ENCODE measurements at regions not wholly inside any gene's neighbourhood (a gene's known extent, or its start where the extent isn't known, plus 50 kb on each side); places are given as distances from the start of the nearest gene placed in this dataset.
"Not testable (repeated sequence)": the region's sequence is repeated elsewhere in the genome, so short reads cannot be mapped to it uniquely, and the experiment has no call there.

GRCh38 chr6:114844359-114844758 lies 501.5 kb upstream of the HS3ST5 start:
- no peak for DNase-seq

DNA sequence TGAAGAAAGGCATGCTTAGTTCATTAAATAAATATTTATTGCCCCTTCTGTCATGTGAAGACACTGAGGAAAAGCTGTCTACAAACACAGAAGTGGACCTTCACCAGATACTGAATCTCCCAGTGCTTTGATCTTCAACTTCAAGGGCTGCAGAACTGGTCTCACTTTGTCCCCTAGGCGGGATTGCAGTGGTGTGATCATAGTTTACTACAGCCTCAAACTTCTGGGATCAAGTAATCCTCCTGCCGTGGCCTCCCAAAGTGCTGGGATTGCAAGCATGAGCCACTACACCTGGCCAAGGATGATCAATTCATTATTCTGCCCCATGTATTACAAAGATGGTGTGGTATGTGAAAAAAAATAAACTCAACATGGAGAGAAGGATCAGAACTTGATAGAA lies 496.2 kb upstream of the HS3ST5 start:
- TF ChIP-seq POLR2A (IDR thresholded peaks at IDR 0.05; ENCODE audit: low read length): no peak
- no peak for TF ChIP-seq GATA1 (IDR thresholded peaks at IDR 0.05; ENCODE audit: low read depth, low read length)
- no peak for DNase-seq

More at GRCh38 chr6:114844359-114844758, 501.5 kb upstream of the HS3ST5 start:
- TF ChIP-seq POLR2A (IDR thresholded peaks at IDR 0.05; ENCODE audit: low read length) (no peak), GATA1 (IDR thresholded peaks at IDR 0.05; ENCODE audit: low read depth, low read length) (no peak)

- DNase-seq: no peak
- TF ChIP-seq POLR2A (IDR thresholded peaks at IDR 0.05; ENCODE audit: low read length): no peak
Observed at GRCh38 chr6:114833211-114833610, 490.4 kb upstream of the HS3ST5 start.

DNA sequence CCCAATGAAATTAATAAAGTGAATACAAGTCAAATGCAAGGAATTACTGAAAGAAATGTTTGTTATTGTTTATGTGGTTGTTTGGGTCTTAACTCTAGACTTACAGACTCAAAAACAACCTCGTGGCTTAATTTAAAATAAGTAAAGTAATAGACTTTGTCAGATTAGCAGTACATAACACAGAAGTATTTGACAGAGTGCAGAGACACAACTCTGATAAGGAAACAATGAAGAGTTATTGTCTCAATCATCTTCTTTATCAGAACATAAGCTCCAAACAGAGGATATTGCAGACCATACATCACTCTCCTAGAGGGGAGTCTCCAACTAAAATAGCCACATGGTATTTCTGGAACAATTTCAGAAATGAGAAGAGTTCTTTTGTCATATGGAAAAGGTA lies 487.7 kb upstream of the HS3ST5 start:
- TF ChIP-seq POLR2A (IDR thresholded peaks at IDR 0.05; ENCODE audit: low read length): no peak
- no peak for TF ChIP-seq GATA1 (IDR thresholded peaks at IDR 0.05; ENCODE audit: low read depth, low read length)
- no peak for DNase-seq

DNA sequence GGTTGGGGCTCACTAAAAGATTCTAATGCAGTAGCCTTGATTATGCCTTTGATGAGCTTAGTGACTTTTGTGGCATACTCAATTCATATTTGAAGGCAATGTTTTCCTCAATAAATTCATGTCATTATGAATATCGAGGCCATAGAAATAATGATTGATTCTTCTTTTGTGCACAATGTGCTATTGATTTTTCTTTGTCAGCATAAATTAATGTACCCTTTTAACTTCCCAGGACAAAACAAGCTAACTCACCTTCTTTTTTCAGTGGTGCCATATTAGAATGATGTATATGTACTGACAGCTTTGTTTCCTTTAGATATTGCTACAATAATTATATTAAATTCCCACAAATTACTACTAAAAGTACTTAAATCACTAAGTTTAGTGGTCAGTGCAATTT lies 484.3 kb upstream of the HS3ST5 start:
- DNase-seq: no peak
- TF ChIP-seq POLR2A (IDR thresholded peaks at IDR 0.05; ENCODE audit: low read length) (no peak), GATA1 (IDR thresholded peaks at IDR 0.05; ENCODE audit: low read depth, low read length) (no peak)

GRCh38 chr6:114824409-114824808 lies 481.6 kb upstream of the HS3ST5 start:
- no peak for DNase-seq
- TF ChIP-seq GATA1 (IDR thresholded peaks at IDR 0.05; ENCODE audit: low read depth, low read length) (no peak), POLR2A (IDR thresholded peaks at IDR 0.05; ENCODE audit: low read length) (no peak)

DNA sequence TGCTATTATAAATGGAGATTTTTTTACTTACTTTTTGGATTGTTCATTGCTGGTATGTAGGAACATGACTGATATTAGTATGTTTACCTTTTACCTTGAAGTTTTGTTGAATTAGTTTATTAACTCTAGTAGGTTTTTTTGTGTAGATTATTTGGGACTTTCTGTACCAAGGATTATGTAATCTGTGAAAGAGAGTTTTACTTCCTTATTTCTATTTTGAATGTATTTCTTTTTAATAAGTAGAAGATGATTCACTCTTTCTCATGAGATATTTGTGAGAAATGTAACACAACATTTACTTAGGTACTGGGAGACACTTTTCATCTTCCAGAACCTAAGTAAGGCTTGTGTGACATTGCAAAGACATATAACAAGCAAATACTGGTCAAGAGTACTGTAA lies 473.9 kb upstream of the HS3ST5 start:
- no peak for DNase-seq
- TF ChIP-seq GATA1 (IDR thresholded peaks at IDR 0.05; ENCODE audit: low read depth, low read length) (no peak), POLR2A (IDR thresholded peaks at IDR 0.05; ENCODE audit: low read length) (no peak)

DNA sequence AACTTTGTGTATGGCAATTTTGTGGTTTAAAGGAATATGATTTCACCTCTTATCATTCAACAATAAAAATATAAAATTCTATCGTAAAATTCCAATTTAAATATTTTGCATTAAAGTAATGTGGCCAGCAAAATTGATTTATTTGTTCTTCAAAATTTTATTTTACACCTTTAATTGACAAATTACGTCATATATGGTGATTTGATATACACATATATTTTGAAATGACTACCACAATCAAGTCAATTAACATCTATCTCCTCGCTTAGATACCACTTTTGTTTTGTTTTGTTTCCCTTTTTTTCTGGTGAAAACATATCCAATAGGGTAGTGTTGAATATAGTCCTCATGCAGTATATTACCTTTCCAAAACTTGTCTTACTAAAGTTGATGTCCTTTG lies 467.6 kb upstream of the HS3ST5 start:
- DNase-seq: no peak
- no peak for TF ChIP-seq GATA1 (IDR thresholded peaks at IDR 0.05; ENCODE audit: low read depth, low read length)
- no peak for TF ChIP-seq POLR2A (IDR thresholded peaks at IDR 0.05; ENCODE audit: low read length)

- DNase-seq: not testable (repeated sequence)
Observed at GRCh38 chr6:114805426-114805825, 462.6 kb upstream of the HS3ST5 start.

DNA sequence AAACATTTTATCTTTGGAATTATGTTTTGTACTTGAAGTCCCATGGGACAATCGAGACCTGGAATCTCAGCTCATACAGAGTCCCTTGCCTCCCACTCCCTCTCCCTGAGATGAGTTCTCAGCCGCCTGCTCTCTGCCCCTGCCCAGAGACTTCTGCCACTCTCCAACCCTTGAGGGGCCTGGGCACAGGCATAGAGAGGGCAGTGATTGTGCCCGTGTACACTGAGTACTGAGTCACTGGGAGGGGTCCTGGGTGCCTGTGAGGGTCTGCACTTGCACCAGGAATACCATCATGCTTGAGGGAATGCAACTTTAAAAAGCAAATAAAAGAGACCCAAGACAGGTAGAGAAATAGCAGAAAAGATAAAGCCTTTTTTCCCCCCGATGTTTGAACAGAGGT lies 453.8 kb upstream of the HS3ST5 start:
- no peak for DNase-seq
- TF ChIP-seq POLR2A (IDR thresholded peaks at IDR 0.05; ENCODE audit: low read length) (no peak), GATA1 (IDR thresholded peaks at IDR 0.05; ENCODE audit: low read depth, low read length) (no peak)

GRCh38 chr6:114793428-114793827 lies 450.6 kb upstream of the HS3ST5 start:
- no peak for TF ChIP-seq GATA1 (IDR thresholded peaks at IDR 0.05; ENCODE audit: low read depth, low read length)
- no peak for TF ChIP-seq POLR2A (IDR thresholded peaks at IDR 0.05; ENCODE audit: low read length)
- no peak for DNase-seq

DNA sequence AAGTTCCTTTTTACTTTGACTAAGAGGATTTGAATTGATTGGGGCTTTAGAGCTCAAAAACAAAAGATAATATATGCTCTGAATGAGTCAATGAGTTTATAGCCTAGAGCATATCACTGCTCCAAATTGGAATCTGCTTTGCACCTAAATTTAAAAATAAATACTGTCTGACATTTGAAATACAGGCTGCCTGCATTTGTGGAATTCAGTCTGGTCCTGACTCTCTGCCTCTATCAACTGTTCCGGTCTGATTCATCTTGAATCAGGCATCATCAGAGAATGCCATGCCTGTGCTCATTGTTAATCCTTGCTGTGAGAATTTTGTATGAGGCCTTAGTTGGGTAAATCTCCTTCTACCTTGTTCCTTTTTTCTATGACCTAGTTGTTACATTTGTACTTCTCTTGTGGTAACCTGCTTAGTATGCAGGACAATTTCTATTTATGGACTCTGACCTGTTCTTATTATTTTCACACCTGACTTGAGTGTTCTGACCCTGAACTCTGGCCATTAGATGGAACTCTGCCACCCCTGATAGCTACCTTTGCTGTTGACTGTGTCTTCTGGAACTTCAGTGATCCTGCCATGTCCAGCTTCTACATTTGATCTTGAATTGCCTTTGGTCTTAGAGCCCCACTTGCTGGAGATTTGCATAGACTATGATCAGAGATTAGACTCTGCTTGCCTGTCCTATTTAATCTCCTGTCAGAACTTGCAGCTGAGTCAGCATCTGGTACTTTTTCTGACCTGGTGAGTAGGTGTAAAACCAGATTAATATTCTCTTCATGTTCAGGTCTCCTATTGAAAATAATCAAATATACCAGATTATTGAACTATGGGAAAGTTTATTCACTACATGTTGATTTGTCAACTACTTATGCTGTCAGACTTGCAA lies 442.7 kb upstream of the HS3ST5 start:
- DNase-seq: no peak
- no peak for TF ChIP-seq POLR2A (IDR thresholded peaks at IDR 0.05; ENCODE audit: low read length)
- no peak for TF ChIP-seq GATA1 (IDR thresholded peaks at IDR 0.05; ENCODE audit: low read depth, low read length)

GRCh38 chr6:114783783-114784182 lies 441.0 kb upstream of the HS3ST5 start:
- TF ChIP-seq GATA1 (IDR thresholded peaks at IDR 0.05; ENCODE audit: low read depth, low read length): no peak
- no peak for TF ChIP-seq POLR2A (IDR thresholded peaks at IDR 0.05; ENCODE audit: low read length)
- DNase-seq: no peak

- no peak for DNase-seq
Observed at GRCh38 chr6:114783083-114783482, 440.3 kb upstream of the HS3ST5 start.

GRCh38 chr6:114764866-114765265 lies 422.0 kb upstream of the HS3ST5 start:
- TF ChIP-seq GATA1 (IDR thresholded peaks at IDR 0.05; ENCODE audit: low read depth, low read length) (no peak), POLR2A (IDR thresholded peaks at IDR 0.05; ENCODE audit: low read length) (no peak)
- DNase-seq: no peak

More at GRCh38 chr6:114783083-114783482, 440.3 kb upstream of the HS3ST5 start:
- TF ChIP-seq POLR2A (IDR thresholded peaks at IDR 0.05; ENCODE audit: low read length) (no peak), GATA1 (IDR thresholded peaks at IDR 0.05; ENCODE audit: low read depth, low read length) (no peak)
